GM10266 (cell line): ENCODE measurements at regions not wholly inside any gene's neighbourhood (a gene's known extent, or its start where the extent isn't known, plus 50 kb on each side); places are given as distances from the start of the nearest gene placed in this dataset.

Experiments used
- DNase-seq: peaks from one replicate; pipeline ENCODE4 v3.0.0; 2012; ENCODE audit errors: extremely low spot score
- TF ChIP-seq, protein P1 (sequence below): IDR thresholded peaks from 2 replicates; pipeline ENCODE4 v1.5.1; 2012; ENCODE audit warnings: mild to moderate bottlenecking, low read depth; ENCODE audit not compliant: control insufficient read depth, insufficient read depth; ENCODE audit errors: missing control alignments

DNA sequence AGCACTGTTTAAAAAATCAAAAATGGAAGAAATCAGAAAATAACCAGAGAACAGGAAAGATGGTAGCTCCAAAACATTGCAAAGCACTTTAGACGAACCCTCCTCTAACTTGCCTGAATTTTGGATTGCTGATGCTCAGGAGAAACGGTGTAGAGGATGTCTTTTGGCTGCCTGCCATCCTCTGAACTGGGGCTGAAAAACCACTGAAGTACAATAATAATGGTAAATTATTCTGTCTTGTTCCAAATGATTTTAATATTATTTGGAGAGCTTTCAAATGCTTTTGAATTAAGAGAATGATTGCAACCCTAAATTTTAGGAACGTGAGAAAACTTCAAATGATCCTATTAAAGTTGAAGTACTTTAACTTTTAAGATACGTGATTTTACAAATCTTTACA lies 167.3 kb upstream of the SLC13A1 start:
- TF ChIP-seq, protein P1, sequence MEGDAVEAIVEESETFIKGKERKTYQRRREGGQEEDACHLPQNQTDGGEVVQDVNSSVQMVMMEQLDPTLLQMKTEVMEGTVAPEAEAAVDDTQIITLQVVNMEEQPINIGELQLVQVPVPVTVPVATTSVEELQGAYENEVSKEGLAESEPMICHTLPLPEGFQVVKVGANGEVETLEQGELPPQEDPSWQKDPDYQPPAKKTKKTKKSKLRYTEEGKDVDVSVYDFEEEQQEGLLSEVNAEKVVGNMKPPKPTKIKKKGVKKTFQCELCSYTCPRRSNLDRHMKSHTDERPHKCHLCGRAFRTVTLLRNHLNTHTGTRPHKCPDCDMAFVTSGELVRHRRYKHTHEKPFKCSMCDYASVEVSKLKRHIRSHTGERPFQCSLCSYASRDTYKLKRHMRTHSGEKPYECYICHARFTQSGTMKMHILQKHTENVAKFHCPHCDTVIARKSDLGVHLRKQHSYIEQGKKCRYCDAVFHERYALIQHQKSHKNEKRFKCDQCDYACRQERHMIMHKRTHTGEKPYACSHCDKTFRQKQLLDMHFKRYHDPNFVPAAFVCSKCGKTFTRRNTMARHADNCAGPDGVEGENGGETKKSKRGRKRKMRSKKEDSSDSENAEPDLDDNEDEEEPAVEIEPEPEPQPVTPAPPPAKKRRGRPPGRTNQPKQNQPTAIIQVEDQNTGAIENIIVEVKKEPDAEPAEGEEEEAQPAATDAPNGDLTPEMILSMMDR, result no peak
- no peak for DNase-seq

- no peak for DNase-seq
- TF ChIP-seq, protein P1, result no peak
Measured at GRCh38 chr7:123366626-123367025, 166.9 kb upstream of the SLC13A1 start.

- TF ChIP-seq, protein P1, result no peak
- no peak for DNase-seq
Measured at GRCh38 chr7:123360631-123361030, 160.9 kb upstream of the SLC13A1 start.

DNA sequence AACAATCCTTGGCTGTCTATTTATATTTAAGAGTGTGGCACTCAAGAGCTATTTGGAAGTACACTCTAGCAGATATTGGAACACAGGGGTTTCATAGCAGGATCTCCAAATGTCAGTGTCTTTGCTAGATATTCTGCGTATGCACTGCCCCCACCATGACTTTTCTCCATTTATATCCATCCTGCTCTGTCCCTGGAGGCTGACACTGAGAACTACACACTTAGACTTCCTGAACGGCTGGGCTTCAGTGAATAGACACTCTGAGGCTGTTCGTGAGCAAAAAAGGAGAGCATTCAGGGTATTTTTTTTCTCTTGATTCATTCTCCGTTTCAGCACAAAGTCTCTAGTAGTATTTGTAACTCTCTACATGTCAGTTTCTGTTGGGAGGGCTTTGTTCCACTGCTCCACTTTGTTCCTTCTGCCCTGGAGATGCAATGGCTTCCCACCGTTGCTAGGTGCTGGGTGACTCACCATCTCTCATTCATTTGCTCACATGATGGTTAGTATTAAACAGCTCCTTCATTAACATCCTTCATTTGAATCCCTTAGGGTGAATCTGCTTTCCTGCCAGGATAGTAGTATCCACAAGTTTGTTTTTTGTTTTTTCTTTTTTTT lies 155.9 kb upstream of the SLC13A1 start:
- no peak for DNase-seq
- TF ChIP-seq, protein P1, result no peak

- TF ChIP-seq, protein P1, result no peak
- DNase-seq, result no peak
Measured at GRCh38 chr7:123352973-123353372, 153.2 kb upstream of the SLC13A1 start.

- no peak for DNase-seq
- TF ChIP-seq, protein P1, result no peak
Measured at GRCh38 chr7:123351516-123352505, 152.0 kb upstream of the SLC13A1 start.

DNA sequence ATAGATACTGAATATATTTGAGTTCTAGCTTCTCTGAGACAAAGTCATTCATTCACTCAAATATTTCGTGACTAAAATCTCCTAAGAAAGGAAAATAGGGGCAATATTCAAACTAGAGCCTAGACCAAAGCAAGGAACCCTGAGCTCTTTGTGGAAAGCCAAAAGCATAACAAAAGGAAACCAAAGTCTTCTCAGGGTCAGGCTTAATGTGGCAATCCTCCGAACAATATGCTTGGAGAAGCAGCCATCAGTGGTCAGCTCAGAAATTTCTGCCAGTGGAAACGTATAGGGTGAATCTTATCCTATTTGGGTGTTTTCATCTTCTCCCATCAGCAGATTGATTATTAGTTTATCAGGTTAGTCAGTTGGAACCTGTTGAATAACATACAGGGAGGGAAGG lies 151.3 kb upstream of the SLC13A1 start:
- no peak for DNase-seq
- TF ChIP-seq, protein P1, result no peak
